ENCODE measurements at regions not wholly inside any gene's neighbourhood (a gene's known extent, or its start where the extent isn't known, plus 50 kb on each side); places are given as distances from the start of the nearest gene placed in this dataset.

DNA sequence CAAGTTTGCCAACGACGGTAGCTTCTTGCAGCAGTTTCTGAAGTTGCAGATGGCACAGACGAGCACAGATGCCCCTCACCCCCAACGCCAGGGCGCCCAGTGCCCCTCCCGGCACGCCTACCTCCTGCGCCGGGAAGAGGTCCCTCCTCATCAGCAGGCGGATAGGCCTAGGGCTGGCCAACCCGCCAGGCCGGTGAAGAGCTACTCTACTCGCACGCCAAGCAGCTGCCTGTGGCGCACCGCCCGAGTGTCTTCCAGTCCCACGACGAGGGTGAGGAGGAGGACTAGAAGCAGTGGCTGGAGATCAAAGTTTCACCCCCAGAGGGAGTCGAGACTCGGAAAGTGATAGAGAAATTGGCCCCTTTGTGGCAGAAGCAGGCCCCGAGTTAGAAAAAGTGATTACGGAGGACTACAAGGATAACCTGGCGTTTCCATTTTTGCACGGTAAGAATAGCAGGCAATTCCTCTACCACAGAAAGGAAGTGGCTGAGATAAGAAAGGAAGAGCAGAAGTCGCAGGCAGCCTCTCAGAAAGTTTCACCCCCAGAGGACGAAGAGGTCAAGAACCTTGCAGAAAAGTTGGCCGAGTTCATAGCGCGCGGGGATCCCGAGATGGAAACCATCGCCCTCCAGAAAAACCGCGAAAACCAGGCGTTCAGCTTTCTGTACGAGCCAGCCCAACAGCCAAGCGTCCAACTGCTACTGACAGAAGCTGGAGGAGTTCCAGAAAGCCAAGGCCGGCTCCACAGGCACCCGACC, 170.4 kb downstream of the HINT1 start:
- no peak for TF ChIP-seq KDM2B (CRISPR knock-in tag; IDR thresholded peaks at IDR 0.05)
- no peak for TF ChIP-seq ZNF274 (IDR thresholded peaks at IDR 0.05; ENCODE audit: borderline replicate concordance, low read depth, low read length)
- TF ChIP-seq MYBL2 (IDR thresholded peaks at IDR 0.05; ENCODE audit: low read depth) = no peak
- no peak for TF ChIP-seq MYBL2 (CRISPR knock-in tag; IDR thresholded peaks at IDR 0.05; ENCODE audit: borderline replicate concordance)
- no peak for TF ChIP-seq FOXM1 (IDR thresholded peaks at IDR 0.05; ENCODE audit: low read depth)
- no peak for TF ChIP-seq FOXM1 (CRISPR knock-in tag; IDR thresholded peaks at IDR 0.05; ENCODE audit: low read depth)
- TF ChIP-seq, protein P1, sequence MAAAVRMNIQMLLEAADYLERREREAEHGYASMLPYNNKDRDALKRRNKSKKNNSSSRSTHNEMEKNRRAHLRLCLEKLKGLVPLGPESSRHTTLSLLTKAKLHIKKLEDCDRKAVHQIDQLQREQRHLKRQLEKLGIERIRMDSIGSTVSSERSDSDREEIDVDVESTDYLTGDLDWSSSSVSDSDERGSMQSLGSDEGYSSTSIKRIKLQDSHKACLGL (CRISPR knock-in tag; IDR thresholded peaks at IDR 0.05; ENCODE audit: borderline replicate concordance, poor library complexity, severe bottlenecking) = no peak
- TF ChIP-seq ETV6 (IDR thresholded peaks at IDR 0.05; ENCODE audit: borderline replicate concordance in 1 of 2, low read depth in 2 of 2, low read length in 1 of 2) = no peak
- no peak for TF ChIP-seq ETV6 (CRISPR knock-in tag; IDR thresholded peaks at IDR 0.05; ENCODE audit: borderline replicate concordance)
- TF ChIP-seq, protein P2, sequence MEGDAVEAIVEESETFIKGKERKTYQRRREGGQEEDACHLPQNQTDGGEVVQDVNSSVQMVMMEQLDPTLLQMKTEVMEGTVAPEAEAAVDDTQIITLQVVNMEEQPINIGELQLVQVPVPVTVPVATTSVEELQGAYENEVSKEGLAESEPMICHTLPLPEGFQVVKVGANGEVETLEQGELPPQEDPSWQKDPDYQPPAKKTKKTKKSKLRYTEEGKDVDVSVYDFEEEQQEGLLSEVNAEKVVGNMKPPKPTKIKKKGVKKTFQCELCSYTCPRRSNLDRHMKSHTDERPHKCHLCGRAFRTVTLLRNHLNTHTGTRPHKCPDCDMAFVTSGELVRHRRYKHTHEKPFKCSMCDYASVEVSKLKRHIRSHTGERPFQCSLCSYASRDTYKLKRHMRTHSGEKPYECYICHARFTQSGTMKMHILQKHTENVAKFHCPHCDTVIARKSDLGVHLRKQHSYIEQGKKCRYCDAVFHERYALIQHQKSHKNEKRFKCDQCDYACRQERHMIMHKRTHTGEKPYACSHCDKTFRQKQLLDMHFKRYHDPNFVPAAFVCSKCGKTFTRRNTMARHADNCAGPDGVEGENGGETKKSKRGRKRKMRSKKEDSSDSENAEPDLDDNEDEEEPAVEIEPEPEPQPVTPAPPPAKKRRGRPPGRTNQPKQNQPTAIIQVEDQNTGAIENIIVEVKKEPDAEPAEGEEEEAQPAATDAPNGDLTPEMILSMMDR (IDR thresholded peaks at IDR 0.05 in 2 of 3, conservative IDR thresholded peaks at IDR 0.05 in 1 of 3; ENCODE audit: insufficient read depth in 2 of 3, low read depth in 1 of 3, low read length in 3 of 3) = no peak
